HG02763 (cell line): ENCODE measurements at regions not wholly inside any gene's neighbourhood (a gene's known extent, or its start where the extent isn't known, plus 50 kb on each side); places are given as distances from the start of the nearest gene placed in this dataset.

Source experiments
- ATAC-seq: cut with Tn5 transposase; IDR thresholded peaks from one replicate; pipeline ENCODE4 v1.9.1; 2021; ENCODE audit warnings: mild to moderate bottlenecking, moderate library complexity; ENCODE audit not compliant: unreplicated experiment

DNA sequence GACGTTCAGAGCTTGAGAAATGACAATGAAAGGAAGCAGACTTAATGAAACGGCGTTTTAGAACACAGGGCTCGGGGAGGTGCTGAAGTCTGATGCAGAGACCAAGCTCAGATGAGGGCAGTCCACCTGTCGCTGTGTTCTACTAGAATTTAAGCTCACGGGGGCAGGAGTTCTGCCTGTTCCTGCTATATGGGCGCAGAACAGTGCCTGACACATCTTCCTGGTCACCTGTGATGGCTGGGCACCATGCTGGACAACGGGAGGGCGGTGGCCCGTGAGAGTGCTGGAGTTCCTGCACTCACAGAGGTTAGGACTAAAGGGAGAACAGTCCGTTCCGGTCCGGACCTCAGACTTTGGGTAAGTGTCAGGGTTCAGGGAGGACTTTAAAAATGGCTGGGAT lies 130.6 kb downstream of the ERMARD start:
- ATAC-seq, result no peak

- no peak for ATAC-seq
These were observed 130.0 kb downstream of the ERMARD start for GRCh38 chr6:169881398-169881797.

- ATAC-seq, result no peak
These were observed 129.1 kb downstream of the ERMARD start for GRCh38 chr6:169880516-169880915.

GRCh38 chr6:169869301-169869700 lies 117.9 kb downstream of the ERMARD start:
- no peak for ATAC-seq

- peak; percentile 90 for ATAC-seq
These were observed 117.0 kb downstream of the ERMARD start for GRCh38 chr6:169868458-169868857.

- ATAC-seq, result no peak
These were observed 116.3 kb downstream of the ERMARD start for GRCh38 chr6:169867751-169868191.

DNA sequence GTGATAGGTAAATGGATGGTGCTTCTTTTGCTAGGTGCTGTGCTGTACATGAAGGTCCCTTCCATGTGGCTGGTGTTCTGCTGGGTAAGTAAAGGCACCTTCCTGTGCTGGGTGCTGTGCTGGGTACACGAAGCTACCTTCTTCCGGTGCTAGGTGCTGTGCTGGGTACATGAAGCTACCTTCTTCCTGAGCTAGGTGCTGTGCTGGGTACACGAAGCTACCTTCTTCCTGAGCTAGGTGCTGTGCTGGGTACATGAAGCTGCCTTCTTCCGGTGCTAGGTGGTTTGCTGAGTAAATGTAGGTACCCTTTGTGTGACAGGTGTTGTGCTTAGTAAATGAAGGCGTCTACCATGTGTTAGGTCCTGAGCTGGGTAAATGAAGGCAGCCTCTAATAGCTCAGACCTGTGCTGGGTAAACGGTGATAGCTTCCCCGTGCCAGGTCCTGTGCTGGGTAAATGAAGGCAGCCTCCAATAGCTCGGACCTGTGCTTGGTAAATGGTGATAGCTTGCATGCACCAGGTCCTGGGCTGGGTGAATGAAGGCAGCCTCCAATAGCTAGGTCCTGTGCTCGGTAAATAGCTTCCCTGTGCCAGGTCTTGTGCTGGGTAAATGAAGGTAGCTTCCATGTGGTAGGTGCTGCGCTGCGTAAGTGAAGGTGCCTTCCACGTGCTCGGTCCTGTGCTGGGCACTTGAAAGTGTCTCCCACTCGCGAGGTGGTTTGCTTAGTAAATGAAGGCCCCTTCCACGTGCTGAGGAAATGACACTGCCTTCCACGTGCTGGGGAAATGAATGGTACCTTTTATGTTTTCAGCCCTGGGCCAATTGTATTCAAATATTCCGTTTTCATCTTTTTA lies 115.5 kb downstream of the ERMARD start:
- no peak for ATAC-seq

- ATAC-seq, result no peak
These were observed 114.7 kb downstream of the ERMARD start for GRCh38 chr6:169866140-169866534.

GRCh38 chr6:169865346-169866139 lies 114.1 kb downstream of the ERMARD start:
- ATAC-seq, result no peak

DNA sequence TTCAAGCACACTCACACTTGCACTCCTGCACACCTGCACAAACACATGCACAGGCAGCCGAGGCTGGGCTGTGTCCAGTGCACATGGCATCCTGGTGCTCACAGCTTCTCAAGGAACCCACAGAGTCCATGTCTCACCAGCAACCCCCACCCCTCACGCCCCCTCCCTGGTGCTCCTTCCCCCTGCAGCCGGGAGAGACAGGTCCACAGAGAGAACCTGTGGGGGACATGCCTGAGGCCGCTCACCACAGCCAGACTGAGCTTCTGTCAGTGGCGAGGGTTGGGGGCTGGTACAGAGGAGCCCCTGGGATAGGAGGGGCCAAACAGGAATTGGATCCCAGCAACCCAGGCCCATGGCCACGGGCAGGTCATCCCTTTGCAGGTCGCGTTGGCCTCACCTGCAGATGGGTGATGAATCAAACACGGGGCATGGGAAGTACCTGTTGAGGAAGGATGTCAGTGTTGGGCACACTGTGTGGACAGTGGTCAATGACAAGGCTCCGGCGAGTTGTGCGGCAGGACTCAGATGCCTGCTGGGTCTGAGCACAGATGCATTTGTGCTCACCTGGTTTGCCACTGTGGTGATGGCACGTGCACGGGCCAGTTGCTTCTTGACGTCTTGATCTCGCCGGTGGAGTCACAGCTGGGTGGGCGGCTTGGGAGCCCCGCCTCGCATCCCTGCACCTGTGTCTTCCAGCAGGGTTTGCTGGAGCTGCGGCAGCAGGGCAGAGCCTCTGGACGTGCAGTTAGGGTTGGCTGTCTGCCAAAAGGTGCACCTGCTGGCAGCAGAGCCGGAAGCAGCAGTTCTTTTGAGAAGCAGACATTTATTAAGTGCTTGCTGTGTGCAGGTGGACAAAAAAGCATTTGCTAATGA lies 113.0 kb downstream of the ERMARD start:
- ATAC-seq, result no peak

- ATAC-seq, result no peak
These were observed 112.3 kb downstream of the ERMARD start for GRCh38 chr6:169863710-169864109.

- ATAC-seq, result no peak
These were observed 111.6 kb downstream of the ERMARD start for GRCh38 chr6:169862892-169863525.

- ATAC-seq, result no peak
These were observed 110.8 kb downstream of the ERMARD start for GRCh38 chr6:169862043-169862891.

- no peak for ATAC-seq
These were observed 110.1 kb downstream of the ERMARD start for GRCh38 chr6:169861431-169862042.

GRCh38 chr6:169859978-169860703 lies 108.7 kb downstream of the ERMARD start:
- no peak for ATAC-seq

- no peak for ATAC-seq
These were observed 108.1 kb downstream of the ERMARD start for GRCh38 chr6:169859401-169859977.

- ATAC-seq, result no peak
These were observed 107.5 kb downstream of the ERMARD start for GRCh38 chr6:169858935-169859351.

GRCh38 chr6:169858293-169858934 lies 107.0 kb downstream of the ERMARD start:
- no peak for ATAC-seq
